ENCODE measurements at regions not wholly inside any gene's neighbourhood (a gene's known extent, or its start where the extent isn't known, plus 50 kb on each side); places are given as distances from the start of the nearest gene placed in this dataset.

DNA sequence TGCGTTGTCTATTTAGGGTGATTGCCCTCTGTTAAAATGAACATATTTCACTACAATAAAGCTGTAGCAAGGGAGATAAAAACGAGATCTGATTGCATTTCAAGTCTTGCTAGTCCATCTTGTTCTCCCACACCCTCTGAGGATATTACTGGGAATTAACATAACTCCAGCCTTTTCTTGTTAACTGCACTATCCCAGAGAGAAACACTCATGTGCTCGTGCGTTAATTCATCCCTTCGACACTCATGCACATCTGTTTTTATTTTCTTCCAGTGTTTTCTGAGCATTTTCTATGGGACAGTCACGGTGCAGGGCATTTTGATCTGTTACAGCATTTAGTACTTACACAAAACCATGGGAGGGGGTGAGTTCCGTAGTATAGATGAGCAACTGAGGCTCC lies 202.1 kb downstream of the CYLD start:
- Histone ChIP-seq H3K27me3 (ENCODE audit: control insufficient read depth, insufficient read depth, low read length) (no peaks in the 10 kb centered on the region), H3K4me2 (ENCODE audit: low read depth, low read length) (no peak overlapping the region), H3K36me3 (ENCODE audit: control insufficient read depth, insufficient read depth, low read length) (no peaks in the 10 kb centered on the region), H3K4me1 (ENCODE audit: control insufficient read depth, insufficient read depth, low read length) (no peaks in the 10 kb centered on the region), H2BK5ac (ENCODE audit: low read depth, low read length, poor library complexity, severe bottlenecking) (no peak overlapping the region), H3K9me1 (ENCODE audit: insufficient read depth, low read length) (no peaks in the 10 kb centered on the region), H3K9ac (ENCODE audit: low read depth, low read length) (no peak overlapping the region), H3K4me3 (ENCODE audit: insufficient read depth, low read depth, low read length) (no peak overlapping the region), H3K18ac (ENCODE audit: low read depth, low read length) (no peak overlapping the region), H3K56ac (ENCODE audit: extremely low read depth, insufficient read depth, low read length) (no peak overlapping the region), H3K27ac (ENCODE audit: insufficient read depth, low read length) (no peak overlapping the region), H3K4ac (ENCODE audit: low read depth, low read length) (no peak overlapping the region), H2BK15ac (ENCODE audit: low read depth, low read length) (no peak overlapping the region), H3K9me3 (ENCODE audit: control insufficient read depth, insufficient read depth, low read length) (no peaks in the 10 kb centered on the region), H4K8ac (ENCODE audit: low read depth in 2 of 2, low read length in 2 of 2) (no peak overlapping the region), H2BK20ac (ENCODE audit: low read depth, low read length) (no peak overlapping the region), H2BK120ac (ENCODE audit: low read depth, low read length) (no peak overlapping the region), H3K23ac (ENCODE audit: low read depth, low read length) (no peak overlapping the region), H4K20me1 (ENCODE audit: insufficient read depth, low read length) (no peaks in the 10 kb centered on the region), H3K14ac (replicated peaks; ENCODE audit: low read depth, low read length) (no peak overlapping the region), H3K79me1 (ENCODE audit: low read depth in 1 of 2, low read length in 2 of 2) (no peaks in the 10 kb centered on the region), H2AK9ac (replicated peaks; ENCODE audit: low read depth, low read length, poor library complexity) (no peak overlapping the region), H2AK5ac (ENCODE audit: low read depth, low read length) (no peak overlapping the region), H2AFZ (replicated peaks; ENCODE audit: low read length, poor library complexity) (no peak overlapping the region), H4K5ac (ENCODE audit: low read depth, low read length) (no peak overlapping the region), H4K91ac (ENCODE audit: insufficient read depth, low read depth, low read length) (no peak overlapping the region)
- ATAC-seq (ENCODE audit: low read depth) (no peak), DNase-seq (no peak)
- in situ Hi-C loops (cut with MboI; ENCODE audit: low sequenced_read_pairs) (no loop called here), dilution Hi-C loops (cut with HindIII; ENCODE audit: low sequenced_read_pairs, unreplicated experiment) (no loop called here), intact Hi-C loops (cut with micrococcal nuclease) (no loop called here)
- TF ChIP-seq MAZ (IDR thresholded peaks at IDR 0.05; ENCODE audit: borderline replicate concordance, low read depth, low read length): no peak
- TF ChIP-seq RAD21 (IDR thresholded peaks at IDR 0.05; ENCODE audit: low read length): no peak
- no peak for TF ChIP-seq FOS (IDR thresholded peaks at IDR 0.05; ENCODE audit: low read depth, low read length)
- TF ChIP-seq, protein P1, sequence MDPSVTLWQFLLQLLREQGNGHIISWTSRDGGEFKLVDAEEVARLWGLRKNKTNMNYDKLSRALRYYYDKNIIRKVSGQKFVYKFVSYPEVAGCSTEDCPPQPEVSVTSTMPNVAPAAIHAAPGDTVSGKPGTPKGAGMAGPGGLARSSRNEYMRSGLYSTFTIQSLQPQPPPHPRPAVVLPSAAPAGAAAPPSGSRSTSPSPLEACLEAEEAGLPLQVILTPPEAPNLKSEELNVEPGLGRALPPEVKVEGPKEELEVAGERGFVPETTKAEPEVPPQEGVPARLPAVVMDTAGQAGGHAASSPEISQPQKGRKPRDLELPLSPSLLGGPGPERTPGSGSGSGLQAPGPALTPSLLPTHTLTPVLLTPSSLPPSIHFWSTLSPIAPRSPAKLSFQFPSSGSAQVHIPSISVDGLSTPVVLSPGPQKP (IDR thresholded peaks at IDR 0.05; ENCODE audit: borderline replicate concordance, low read depth, low read length): no peak
- TF ChIP-seq, protein P2, sequence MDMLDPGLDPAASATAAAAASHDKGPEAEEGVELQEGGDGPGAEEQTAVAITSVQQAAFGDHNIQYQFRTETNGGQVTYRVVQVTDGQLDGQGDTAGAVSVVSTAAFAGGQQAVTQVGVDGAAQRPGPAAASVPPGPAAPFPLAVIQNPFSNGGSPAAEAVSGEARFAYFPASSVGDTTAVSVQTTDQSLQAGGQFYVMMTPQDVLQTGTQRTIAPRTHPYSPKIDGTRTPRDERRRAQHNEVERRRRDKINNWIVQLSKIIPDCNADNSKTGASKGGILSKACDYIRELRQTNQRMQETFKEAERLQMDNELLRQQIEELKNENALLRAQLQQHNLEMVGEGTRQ (IDR thresholded peaks at IDR 0.05; ENCODE audit: low read depth, low read length): no peak
- no peak for TF ChIP-seq NFE2L2 (IDR thresholded peaks at IDR 0.05; ENCODE audit: low read depth, low read length)
- TF ChIP-seq RFX5 (IDR thresholded peaks at IDR 0.05; ENCODE audit: low read depth, low read length): no peak
- no peak for TF ChIP-seq CTCF (conservative IDR thresholded peaks at IDR 0.05; ENCODE audit: low read depth, low read length)
- TF ChIP-seq CHD1 (IDR thresholded peaks at IDR 0.05; ENCODE audit: low read depth, low read length): no peak
- no peak for TF ChIP-seq RCOR1 (IDR thresholded peaks at IDR 0.05; ENCODE audit: insufficient replicate concordance, low read length)
- POLR2A ChIA-PET (ENCODE audit: unreplicated experiment): no interaction called here
- BruUV-seq (replicated peaks): no TSS peak
- CTCF ChIA-PET: no interaction called here
- WGBS, 2 experiments (ENCODE audit: extremely low coverage in 2 of 2, insufficient read length in 1 of 2): no CpG with 5 or more reads among the region's 7 CpGs

Data from IMR-90 (cell line).